ENCODE measurements at regions not wholly inside any gene's neighbourhood (a gene's known extent, or its start where the extent isn't known, plus 50 kb on each side); places are given as distances from the start of the nearest gene placed in this dataset.

GRCh38 chr5:82551840-82552385 lies 273.8 kb upstream of the RPS23 start:
- TF ChIP-seq, protein P1, sequence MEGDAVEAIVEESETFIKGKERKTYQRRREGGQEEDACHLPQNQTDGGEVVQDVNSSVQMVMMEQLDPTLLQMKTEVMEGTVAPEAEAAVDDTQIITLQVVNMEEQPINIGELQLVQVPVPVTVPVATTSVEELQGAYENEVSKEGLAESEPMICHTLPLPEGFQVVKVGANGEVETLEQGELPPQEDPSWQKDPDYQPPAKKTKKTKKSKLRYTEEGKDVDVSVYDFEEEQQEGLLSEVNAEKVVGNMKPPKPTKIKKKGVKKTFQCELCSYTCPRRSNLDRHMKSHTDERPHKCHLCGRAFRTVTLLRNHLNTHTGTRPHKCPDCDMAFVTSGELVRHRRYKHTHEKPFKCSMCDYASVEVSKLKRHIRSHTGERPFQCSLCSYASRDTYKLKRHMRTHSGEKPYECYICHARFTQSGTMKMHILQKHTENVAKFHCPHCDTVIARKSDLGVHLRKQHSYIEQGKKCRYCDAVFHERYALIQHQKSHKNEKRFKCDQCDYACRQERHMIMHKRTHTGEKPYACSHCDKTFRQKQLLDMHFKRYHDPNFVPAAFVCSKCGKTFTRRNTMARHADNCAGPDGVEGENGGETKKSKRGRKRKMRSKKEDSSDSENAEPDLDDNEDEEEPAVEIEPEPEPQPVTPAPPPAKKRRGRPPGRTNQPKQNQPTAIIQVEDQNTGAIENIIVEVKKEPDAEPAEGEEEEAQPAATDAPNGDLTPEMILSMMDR (IDR thresholded peaks at IDR 0.05; ENCODE audit: low read depth, low read length): no peak
- TF ChIP-seq EZH2phosphoT487 (IDR thresholded peaks at IDR 0.05; ENCODE audit: low read depth): no peak
